ENCODE measurements at regions not wholly inside any gene's neighbourhood (a gene's known extent, or its start where the extent isn't known, plus 50 kb on each side); places are given as distances from the start of the nearest gene placed in this dataset.

GRCh38 chr14:97413022-97413539, 615.9 kb downstream of the VRK1 start:
- in situ Hi-C loops (cut with MboI; ENCODE audit: low sequenced_read_pairs): no loop called here

DNA sequence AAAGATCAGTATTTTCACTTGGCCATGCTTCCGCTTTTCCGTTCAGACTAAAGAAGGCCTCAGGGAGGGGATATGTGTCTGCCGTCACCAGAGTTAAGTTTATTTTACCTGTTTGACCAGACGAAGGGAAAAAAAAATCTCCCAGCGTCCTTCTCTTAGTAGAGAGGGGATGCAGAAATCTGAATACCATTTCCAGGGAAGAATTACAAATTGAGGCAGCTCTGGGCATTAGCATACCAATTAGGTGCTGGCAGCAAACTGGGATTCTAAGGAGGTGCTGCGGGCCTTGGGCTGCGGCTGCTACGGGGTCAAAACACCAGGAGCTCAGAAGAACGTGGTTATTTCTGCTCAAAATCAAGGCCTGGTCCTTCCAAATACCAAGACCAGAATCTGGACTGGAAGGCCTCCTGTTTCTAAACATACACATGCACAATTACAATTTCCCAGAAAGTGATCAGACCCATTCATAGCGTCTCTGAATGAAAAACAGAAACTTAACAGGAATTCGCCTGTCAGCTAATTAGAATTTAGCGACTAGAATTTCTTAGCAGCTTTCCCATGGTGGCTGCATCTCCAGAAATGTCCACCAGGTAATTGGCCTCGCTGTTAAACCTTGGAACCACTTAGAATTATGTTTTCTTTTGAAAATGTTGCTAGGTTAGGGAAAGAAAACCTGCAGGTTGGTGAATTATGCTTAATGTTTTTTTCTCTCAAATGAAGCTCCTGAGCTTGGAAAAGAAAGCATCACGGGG, 617.0 kb downstream of the VRK1 start:
- in situ Hi-C loops (cut with MboI; ENCODE audit: low sequenced_read_pairs): no loop called here

- in situ Hi-C loops (cut with MboI; ENCODE audit: low sequenced_read_pairs): no loop called here
These were observed 617.5 kb downstream of the VRK1 start for GRCh38 chr14:97414718-97415098.

GRCh38 chr14:97415907-97416306, 618.7 kb downstream of the VRK1 start:
- in situ Hi-C loops (cut with MboI; ENCODE audit: low sequenced_read_pairs): no loop called here

DNA sequence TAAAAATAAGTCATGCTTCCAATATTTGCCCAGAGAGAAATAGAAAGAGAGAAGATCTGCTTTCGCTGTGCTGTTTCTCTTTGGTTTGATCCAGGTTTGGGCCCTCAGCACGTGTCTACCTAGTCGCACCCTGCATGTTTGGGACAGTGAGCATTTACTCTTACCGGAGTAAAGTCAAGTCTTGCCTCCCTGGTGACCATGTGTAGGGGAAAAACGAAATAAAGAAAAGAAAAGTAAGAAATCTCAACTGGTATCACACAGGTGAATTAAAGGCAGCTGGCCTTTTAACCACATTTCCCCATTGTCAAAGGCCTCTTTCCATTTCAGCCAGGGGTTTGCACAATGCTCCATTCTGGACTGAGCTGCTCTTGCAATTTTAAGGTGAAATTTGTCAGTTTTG, 619.4 kb downstream of the VRK1 start:
- in situ Hi-C loops (cut with MboI; ENCODE audit: low sequenced_read_pairs): no loop called here

DNA sequence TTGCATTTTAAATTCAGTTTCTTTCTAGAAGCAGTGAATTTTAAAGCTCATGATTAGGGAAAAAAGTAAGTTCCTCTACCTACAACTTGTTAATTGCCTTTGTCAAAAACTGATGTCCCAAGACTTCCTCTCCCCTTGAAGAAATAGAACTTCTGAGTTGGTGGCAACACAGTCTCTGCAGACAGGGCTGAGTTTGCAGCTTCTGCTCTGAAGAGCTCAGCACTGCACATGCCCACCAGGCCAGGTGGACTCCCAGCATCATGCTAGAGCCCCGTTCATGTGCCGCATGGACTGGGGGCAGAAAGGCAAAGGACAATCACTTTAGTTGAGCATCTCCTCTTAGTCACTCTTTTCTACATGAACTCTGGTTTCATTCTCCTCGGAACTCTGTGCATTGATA, 620.1 kb downstream of the VRK1 start:
- in situ Hi-C loops (cut with MboI; ENCODE audit: low sequenced_read_pairs): no loop called here

DNA sequence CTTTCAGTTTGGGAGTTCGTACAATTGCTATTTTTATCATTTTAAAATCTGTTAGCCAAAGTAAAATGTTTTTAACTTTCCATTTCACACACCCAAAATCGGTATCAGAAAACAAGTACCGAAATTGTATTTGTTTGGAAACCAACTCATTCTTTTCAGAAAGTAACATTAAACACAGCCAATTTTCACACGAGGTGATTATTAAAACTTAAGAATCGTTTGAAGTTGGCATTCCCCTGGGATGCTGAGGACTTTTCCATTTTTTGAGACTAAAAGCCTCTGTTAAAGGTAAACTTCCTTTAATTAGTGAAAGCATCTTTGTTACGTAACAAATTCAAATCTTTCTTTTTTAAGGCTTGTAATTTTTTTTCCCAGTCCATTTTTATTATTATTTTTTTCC, 623.0 kb downstream of the VRK1 start:
- in situ Hi-C loops (cut with MboI; ENCODE audit: low sequenced_read_pairs): no loop called here

- in situ Hi-C loops (cut with MboI; ENCODE audit: low sequenced_read_pairs): no loop called here
These were observed 629.6 kb downstream of the VRK1 start for GRCh38 chr14:97426776-97427175.

DNA sequence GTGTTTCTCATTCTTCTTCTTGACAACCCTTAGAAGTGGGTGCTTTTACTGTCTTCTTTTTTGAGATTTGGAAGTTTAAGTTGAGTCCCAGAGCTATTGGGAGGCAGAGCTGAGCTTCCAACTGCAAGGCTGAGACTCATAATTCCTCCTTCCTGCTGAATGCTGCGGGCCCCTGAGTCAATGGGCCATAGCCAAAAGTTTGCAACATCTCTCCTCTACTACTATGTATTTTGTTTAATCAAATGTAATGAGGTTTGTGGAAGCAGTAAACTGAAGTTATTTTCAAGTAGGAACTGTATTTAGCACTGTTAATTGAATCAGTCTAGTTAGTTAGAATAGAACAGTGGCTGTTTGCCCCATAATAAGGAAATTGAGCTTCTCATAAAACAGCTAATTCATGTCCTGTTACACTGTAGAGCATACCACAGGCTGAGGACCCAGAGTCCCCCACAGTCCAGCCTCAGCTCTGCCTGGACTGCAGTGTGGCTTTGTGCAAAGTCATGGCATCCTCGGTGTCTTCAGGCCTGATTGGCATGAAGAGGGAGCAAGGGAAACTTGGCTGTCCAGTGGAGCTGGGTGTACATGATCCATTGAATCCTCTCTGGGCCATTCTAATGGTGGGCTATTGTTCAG, 631.7 kb downstream of the VRK1 start:
- in situ Hi-C loops (cut with MboI; ENCODE audit: low sequenced_read_pairs): no loop called here

GRCh38 chr14:97432586-97432985, 635.4 kb downstream of the VRK1 start:
- in situ Hi-C loops (cut with MboI; ENCODE audit: low sequenced_read_pairs): no loop called here

DNA sequence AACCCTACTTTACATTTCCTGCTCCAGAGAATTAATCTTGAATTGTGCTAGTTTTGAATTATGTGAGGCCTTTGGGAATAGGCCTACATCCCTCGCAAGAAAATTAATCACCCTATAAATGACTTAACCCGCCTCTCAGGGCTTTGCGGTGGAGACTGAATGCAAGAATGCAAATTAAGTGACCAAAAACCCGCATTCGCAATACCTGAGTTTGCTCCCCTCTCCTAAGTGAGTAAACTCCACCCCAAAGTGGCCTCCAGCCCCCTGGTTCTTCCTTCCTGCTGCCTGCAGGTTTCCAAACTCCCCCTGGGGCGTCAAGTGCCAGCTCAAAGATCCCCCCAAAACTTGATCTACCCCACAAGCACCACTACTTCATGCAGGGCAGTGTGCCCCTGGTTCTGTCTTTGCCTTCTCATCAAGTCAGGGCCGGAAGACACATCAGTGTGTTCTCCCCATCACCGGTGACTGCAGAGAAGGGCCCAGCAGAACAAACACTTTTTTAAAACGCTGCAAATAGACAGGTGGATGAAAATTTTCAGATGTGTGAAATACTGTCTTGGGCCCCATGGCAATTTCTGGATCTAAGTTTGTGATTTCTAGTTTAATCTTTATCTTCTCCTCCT, 644.7 kb downstream of the VRK1 start:
- in situ Hi-C loops (cut with MboI; ENCODE audit: low sequenced_read_pairs): no loop called here

DNA sequence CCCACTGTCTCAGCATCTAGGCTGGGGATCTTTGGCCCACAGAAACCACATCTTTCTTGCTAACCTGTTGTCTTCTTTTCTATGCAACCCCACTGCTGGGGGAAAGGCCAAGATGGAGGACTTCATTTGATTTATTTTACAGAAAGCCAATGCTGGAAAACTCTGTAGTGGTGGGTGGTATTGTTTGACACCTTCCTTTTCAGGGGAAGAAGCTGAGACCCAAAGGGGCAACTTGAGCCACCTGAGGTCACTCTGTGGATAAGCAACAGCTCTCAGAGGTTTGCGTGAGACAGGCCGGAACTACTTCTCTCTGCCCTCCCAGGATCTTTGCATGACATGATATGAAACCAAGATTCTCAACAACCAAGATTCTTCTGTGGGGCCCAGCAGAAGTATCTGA, 645.2 kb downstream of the VRK1 start:
- in situ Hi-C loops (cut with MboI; ENCODE audit: low sequenced_read_pairs): no loop called here

DNA sequence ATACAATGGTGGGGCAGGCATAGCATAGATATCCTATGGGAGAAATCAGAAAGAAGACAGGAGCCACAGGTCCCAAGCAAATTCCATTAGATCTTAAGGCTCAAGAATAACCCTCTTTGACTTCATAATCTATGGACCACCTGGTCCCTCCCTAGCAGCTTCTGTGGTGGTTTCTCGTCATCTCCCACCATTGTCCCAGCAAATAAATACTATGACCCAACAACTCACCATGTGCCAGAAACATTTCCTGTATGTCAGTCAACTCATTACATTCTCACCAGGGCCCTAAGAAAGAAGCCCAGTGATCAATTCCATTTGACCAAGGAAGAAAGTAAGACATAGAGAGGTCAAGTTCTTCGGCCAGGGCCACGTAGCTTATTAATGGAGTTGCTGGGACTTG, 646.2 kb downstream of the VRK1 start:
- in situ Hi-C loops (cut with MboI; ENCODE audit: low sequenced_read_pairs): no loop called here

DNA sequence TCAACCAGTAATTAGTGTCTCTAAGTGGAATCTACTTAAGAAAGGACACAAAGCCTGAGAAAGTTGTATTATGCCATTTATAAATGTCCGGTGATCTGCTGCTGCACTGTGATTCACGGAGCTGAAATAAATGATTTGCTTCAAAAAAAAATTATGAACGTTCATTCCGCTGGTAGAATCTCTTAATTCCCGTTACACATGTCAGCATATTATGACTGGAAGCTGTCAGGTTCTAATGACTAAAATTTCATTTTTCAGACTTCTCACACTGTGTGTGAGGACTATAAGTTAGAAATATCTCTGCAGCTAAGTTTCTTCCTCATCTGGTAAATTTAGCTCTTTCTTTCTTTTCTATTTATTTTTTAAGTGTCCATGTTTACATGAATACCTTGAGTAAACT, 647.1 kb downstream of the VRK1 start:
- in situ Hi-C loops (cut with MboI; ENCODE audit: low sequenced_read_pairs): no loop called here

GRCh38 chr14:97445367-97445766, 648.2 kb downstream of the VRK1 start:
- in situ Hi-C loops (cut with MboI; ENCODE audit: low sequenced_read_pairs): no loop called here

GRCh38 chr14:97446087-97446486, 648.9 kb downstream of the VRK1 start:
- in situ Hi-C loops (cut with MboI; ENCODE audit: low sequenced_read_pairs): no loop called here

- in situ Hi-C loops (cut with MboI; ENCODE audit: low sequenced_read_pairs): no loop called here
These were observed 655.1 kb downstream of the VRK1 start for GRCh38 chr14:97452314-97452713.

DNA sequence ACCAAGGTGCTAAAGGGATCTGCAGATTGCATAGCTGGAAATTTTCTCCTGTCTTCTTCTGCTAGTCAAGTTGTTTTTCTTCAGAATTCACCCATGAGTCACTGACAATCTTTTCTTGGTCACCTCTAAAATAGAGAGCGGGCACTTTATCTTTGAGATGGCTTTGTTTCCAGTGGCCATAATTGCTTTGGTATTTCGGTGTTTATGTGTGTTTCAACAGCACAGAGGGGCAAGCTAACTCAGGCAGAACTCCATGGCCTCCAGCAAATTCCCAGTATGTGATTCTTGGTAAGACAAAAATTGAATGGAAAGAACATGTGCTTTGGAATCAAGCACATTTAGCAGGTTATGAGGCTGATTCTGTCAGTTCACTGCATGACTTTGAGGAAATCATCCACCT, 656.8 kb downstream of the VRK1 start:
- in situ Hi-C loops (cut with MboI; ENCODE audit: low sequenced_read_pairs): no loop called here

DNA sequence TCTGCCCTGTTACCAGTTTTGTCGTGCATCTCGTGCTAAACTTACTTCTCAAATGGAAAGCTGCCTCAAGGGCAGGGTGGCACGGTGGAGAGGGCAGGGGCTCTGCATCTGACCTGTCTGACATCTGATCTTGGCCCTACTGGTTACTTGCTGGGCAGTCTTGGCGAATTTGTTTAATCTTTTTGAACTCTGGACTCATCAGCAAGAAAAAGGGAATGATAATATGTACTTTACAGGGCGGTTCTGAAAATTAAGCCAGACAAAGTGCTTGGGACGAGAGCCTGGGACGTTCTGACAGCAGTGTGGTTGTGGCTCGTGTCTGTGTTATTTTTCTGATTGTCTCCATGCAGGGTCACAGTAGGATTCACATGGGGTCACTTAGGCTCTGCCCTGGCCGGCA, 659.3 kb downstream of the VRK1 start:
- in situ Hi-C loops (cut with MboI; ENCODE audit: low sequenced_read_pairs): no loop called here

DNA sequence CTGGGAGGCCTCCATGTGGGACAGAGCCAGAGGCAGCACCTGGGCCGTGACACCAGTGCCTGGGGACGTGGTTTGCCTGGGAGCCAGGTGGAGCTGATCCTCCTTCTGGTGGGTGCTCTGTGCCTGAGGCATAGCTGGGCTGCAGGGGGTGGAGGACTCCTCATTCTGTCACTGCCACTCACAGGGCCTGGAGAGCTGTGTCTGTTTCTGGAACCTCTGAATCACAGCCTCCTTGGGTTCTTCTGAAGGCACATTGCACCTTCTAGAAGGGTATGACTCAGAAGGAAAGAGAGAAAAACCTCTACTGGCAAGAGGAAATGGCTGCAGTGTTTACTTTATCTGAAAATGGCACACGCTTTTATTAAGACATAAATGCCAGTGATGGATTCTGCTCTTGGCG, 659.8 kb downstream of the VRK1 start:
- in situ Hi-C loops (cut with MboI; ENCODE audit: low sequenced_read_pairs): no loop called here

DNA sequence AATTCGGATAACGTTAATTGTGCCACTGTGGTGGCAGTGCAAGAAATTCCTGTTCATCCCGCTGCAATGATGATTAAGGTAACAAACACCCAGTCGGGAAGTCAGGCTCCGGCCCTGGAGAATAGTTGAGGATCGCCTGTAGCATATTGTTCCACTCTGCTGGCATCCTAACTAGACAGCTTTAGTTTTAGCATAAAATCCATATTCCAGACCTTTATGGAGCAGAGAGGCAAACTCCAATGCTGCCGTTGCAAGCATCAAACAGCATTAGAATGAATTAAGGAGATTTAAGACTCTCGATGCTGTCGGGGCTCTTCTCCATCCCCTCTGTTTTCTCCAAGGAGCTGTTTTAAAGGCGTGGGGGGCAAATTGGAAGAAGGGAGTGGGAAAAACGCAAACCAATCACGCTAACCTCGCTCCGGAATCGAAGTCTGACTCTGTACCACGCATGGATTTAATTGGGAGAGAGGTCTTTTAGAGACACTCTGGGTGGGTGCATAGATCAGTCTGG, 660.4 kb downstream of the VRK1 start:
- in situ Hi-C loops (cut with MboI; ENCODE audit: low sequenced_read_pairs): no loop called here

DNA sequence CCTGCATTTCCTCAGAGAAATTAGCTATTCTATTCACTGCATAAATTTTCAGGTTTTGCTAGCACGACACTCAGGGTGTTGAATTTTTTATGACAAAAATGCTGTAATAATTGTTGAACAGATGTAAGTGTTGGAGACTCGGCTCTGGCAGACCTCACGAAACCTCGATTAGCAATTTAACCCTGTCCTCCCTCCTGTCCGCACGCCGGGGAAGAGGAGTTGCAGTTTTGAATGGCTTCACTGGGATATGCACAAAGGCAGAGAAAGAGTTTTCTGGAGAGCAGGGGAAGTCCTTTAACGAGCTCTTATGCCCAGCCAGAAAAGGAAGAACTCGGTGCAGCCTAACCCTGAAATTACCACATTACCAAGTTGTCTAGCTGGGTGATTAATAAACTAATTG, 661.1 kb downstream of the VRK1 start:
- in situ Hi-C loops (cut with MboI; ENCODE audit: low sequenced_read_pairs): no loop called here

All from HL-60/S4 (cell line).